Loucy (cell line): ENCODE measurements at regions not wholly inside any gene's neighbourhood (a gene's known extent, or its start where the extent isn't known, plus 50 kb on each side); places are given as distances from the start of the nearest gene placed in this dataset.

Experiments
- H2AFZ ChIP-seq: fragments of 200-600 bp; sonication (generic); 2 replicates; pipeline ENCODE4 v1.6.0; 2016; ENCODE audit warnings: antibody characterized with exemption, mild to moderate bottlenecking, low read length, moderate library complexity
- H3F3A ChIP-seq: fragments of 200-600 bp; 2 replicates; pipeline ENCODE4 v1.6.0; 2016; ENCODE audit warnings: antibody characterized with exemption, low read depth, mild to moderate bottlenecking
- H3K27me3 ChIP-seq: fragments of 200-600 bp; sonication (generic); 2 replicates; pipeline ENCODE4 v1.6.1; 2014; ENCODE audit warnings: low read length, mild to moderate bottlenecking; ENCODE audit not compliant: insufficient read depth, poor library complexity, severe bottlenecking
- H3K36me3 ChIP-seq: fragments of 200-600 bp; sonication (generic); 2 replicates; pipeline ENCODE4 v1.6.1; 2016; ENCODE audit warnings: low read length; ENCODE audit not compliant: insufficient read depth
- H3K4me1 ChIP-seq: fragments of 200-600 bp; sonication (generic); 2 replicates; pipeline ENCODE4 v1.5.1; 2014; ENCODE audit warnings: low read length, mild to moderate bottlenecking; ENCODE audit not compliant: insufficient read depth, poor library complexity, severe bottlenecking
- H3K4me2 ChIP-seq: fragments of 200-600 bp; sonication (generic); 2 replicates; pipeline ENCODE4 v1.6.0; 2014; ENCODE audit warnings: antibody characterized with exemption, low read length, low read depth, mild to moderate bottlenecking; ENCODE audit not compliant: poor library complexity, severe bottlenecking
- H3K4me3 ChIP-seq: fragments of 200-600 bp; sonication (generic); 2 replicates; pipeline ENCODE4 v1.5.1; 2014; ENCODE audit warnings: low read length, mild to moderate bottlenecking, mixed read lengths; ENCODE audit not compliant: poor library complexity, severe bottlenecking
- H3K79me2 ChIP-seq: fragments of 200-600 bp; sonication (generic); 2 replicates; pipeline ENCODE4 v1.6.1; 2014; ENCODE audit warnings: low read length; ENCODE audit not compliant: insufficient read depth
- H3K9ac ChIP-seq: fragments of 200-600 bp; sonication (generic); 2 replicates; pipeline ENCODE4 v1.6.0; 2014; ENCODE audit warnings: mild to moderate bottlenecking, low read depth, low read length, moderate library complexity; ENCODE audit not compliant: poor library complexity, severe bottlenecking
- H3K9me2 ChIP-seq: fragments of 200-600 bp; sonication (generic); replicated peaks from 2 replicates; pipeline ENCODE4 v1.6.1; 2016; ENCODE audit warnings: low read depth, low read length, mixed read lengths
- H3K9me3 ChIP-seq: fragments of 200-600 bp; sonication (generic); 2 replicates; pipeline ENCODE4 v1.6.1; 2014; ENCODE audit warnings: mild to moderate bottlenecking, antibody characterized with exemption, low read length, low read depth; ENCODE audit not compliant: insufficient read depth
- H4K20me1 ChIP-seq: fragments of 200-600 bp; sonication (generic); 2 replicates; pipeline ENCODE4 v1.6.0; 2014; ENCODE audit warnings: antibody characterized with exemption, low read length, mild to moderate bottlenecking; ENCODE audit not compliant: insufficient read depth, poor library complexity, severe bottlenecking
- CTCF ChIP-seq: fragments of 200-600 bp; sonication (generic); conservative IDR thresholded peaks from 2 replicates; pipeline ENCODE4 v1.5.1; 2014; ENCODE audit warnings: mild to moderate bottlenecking, antibody characterized with exemption, low read length
- EZH2phosphoT487 ChIP-seq: fragments of 200-600 bp; IDR thresholded peaks from 2 replicates; pipeline ENCODE4 v1.6.1; 2018; ENCODE audit warnings: antibody characterized with exemption, mild to moderate bottlenecking, moderate library complexity, borderline replicate concordance

- no peaks in the 10 kb centered on the region for H3K79me2 ChIP-seq
- no peaks in the 10 kb centered on the region for H3K36me3 ChIP-seq
- TF ChIP-seq EZH2phosphoT487 (no peak), CTCF (no peak)
- H3K4me1 ChIP-seq = no peaks in the 10 kb centered on the region
- no peaks in the 10 kb centered on the region for H4K20me1 ChIP-seq
- H3K9me2 ChIP-seq = no peaks in the 10 kb centered on the region
- H3K4me2 ChIP-seq = no peak overlapping the region
- no peaks in the 10 kb centered on the region for H3F3A ChIP-seq
- no peak overlapping the region for H3K4me3 ChIP-seq
- H3K9me3 ChIP-seq = no peaks in the 10 kb centered on the region
- H2AFZ ChIP-seq = no peak overlapping the region
- H3K9ac ChIP-seq = no peak overlapping the region
- H3K27me3 ChIP-seq = no peaks in the 10 kb centered on the region
Observed at GRCh38 chrX:123060986-123061385, 123.1 kb upstream of the GRIA3 start.

DNA sequence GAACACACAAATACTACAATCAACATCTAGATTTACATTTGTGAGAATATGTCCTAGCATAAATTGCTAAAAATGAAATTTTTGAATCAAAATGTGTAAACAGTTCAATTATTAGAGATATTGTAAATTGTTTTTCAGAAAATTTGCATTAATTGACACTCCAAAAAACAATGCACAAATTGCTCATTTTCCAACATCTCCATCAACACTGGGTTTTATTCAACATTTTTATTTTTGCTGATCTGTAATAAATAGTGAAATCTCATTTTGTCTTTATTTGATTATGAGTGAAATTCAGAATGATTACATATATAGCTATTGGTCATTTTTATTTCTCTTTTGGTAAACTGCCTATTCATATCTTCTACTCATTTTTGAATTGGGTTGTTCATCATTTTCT lies 120.0 kb upstream of the GRIA3 start:
- H3K4me2 ChIP-seq = no peak overlapping the region
- no peaks in the 10 kb centered on the region for H3K36me3 ChIP-seq
- no peaks in the 10 kb centered on the region for H3K4me1 ChIP-seq
- H4K20me1 ChIP-seq = no peaks in the 10 kb centered on the region
- H3F3A ChIP-seq = no peaks in the 10 kb centered on the region
- no peaks in the 10 kb centered on the region for H3K9me3 ChIP-seq
- no peaks in the 10 kb centered on the region for H3K79me2 ChIP-seq
- H3K9me2 ChIP-seq = no peaks in the 10 kb centered on the region
- no peak overlapping the region for H2AFZ ChIP-seq
- H3K4me3 ChIP-seq = no peak overlapping the region
- no peak for TF ChIP-seq CTCF
- TF ChIP-seq EZH2phosphoT487 = no peak
- H3K27me3 ChIP-seq = no peaks in the 10 kb centered on the region
- H3K9ac ChIP-seq = no peak overlapping the region

- TF ChIP-seq EZH2phosphoT487 (no peak), CTCF (no peak)
- no peaks in the 10 kb centered on the region for H4K20me1 ChIP-seq
- no peak overlapping the region for H3K4me2 ChIP-seq
- no peak overlapping the region for H3K4me3 ChIP-seq
- H3K36me3 ChIP-seq = no peaks in the 10 kb centered on the region
- H3K9me3 ChIP-seq = no peaks in the 10 kb centered on the region
- no peaks in the 10 kb centered on the region for H3F3A ChIP-seq
- H3K9me2 ChIP-seq = no peaks in the 10 kb centered on the region
- H3K4me1 ChIP-seq = no peaks in the 10 kb centered on the region
- H3K9ac ChIP-seq = no peak overlapping the region
- no peak overlapping the region for H2AFZ ChIP-seq
- no peaks in the 10 kb centered on the region for H3K79me2 ChIP-seq
- no peaks in the 10 kb centered on the region for H3K27me3 ChIP-seq
Observed at GRCh38 chrX:123072686-123073385, 111.2 kb upstream of the GRIA3 start.
